Activated T-cell treated with anti-CD3 and anti-CD28 coated beads, Interleukin-2, amount 50 U/mL, for 4 hours (primary cell): ENCODE measurements at regions not wholly inside any gene's neighbourhood (a gene's known extent, or its start where the extent isn't known, plus 50 kb on each side); places are given as distances from the start of the nearest gene placed in this dataset.
"Not testable (repeated sequence)": the region's sequence is repeated elsewhere in the genome, so short reads cannot be mapped to it uniquely, and the experiment has no call there.

Source experiments
- ATAC-seq, 2 donors: fragments of 200-7000 bp; cut with Tn5 transposase; one replicate each; pipeline ENCODE4 v1.10.0; 2021
- DNase-seq: peaks from one replicate; pipeline ENCODE4 v3.0.0-alpha.2; 2020
- H3K27me3 Mint-ChIP-seq: one replicate; pipeline ENCODE4 v1.8.0; 2021; ENCODE audit warnings: low read depth, mixed read lengths
- H3K36me3 Mint-ChIP-seq: one replicate; pipeline ENCODE4 v1.8.0; 2022; ENCODE audit warnings: mixed read lengths; ENCODE audit not compliant: insufficient read depth
- H3K4me1 Mint-ChIP-seq: one replicate; pipeline ENCODE4 v1.8.0; 2021; ENCODE audit warnings: low read depth, mixed read lengths
- H3K4me3 Mint-ChIP-seq: one replicate; pipeline ENCODE4 v1.8.0; 2021; ENCODE audit warnings: mild to moderate bottlenecking, moderate library complexity, mixed read lengths
- H3K9me3 Mint-ChIP-seq: one replicate; pipeline ENCODE4 v1.8.0; 2021; ENCODE audit warnings: mixed read lengths

- not testable (repeated sequence) for H3K4me1 Mint-ChIP-seq, H3K9me3 Mint-ChIP-seq, H3K27me3 Mint-ChIP-seq, ATAC-seq, H3K36me3 Mint-ChIP-seq, DNase-seq, H3K4me3 Mint-ChIP-seq
Measured at GRCh38 chr9:97248252-97248651, 59.2 kb upstream of the CCDC180 start.

- no peaks in the 10 kb centered on the region for H3K9me3 Mint-ChIP-seq
Measured at GRCh38 chr9:97243606-97244005, 63.9 kb upstream of the CCDC180 start.

GRCh38 chr9:97241430-97241829 lies 66.0 kb upstream of the CCDC180 start:
- H3K36me3 Mint-ChIP-seq, DNase-seq, ATAC-seq, H3K27me3 Mint-ChIP-seq, H3K9me3 Mint-ChIP-seq, H3K4me3 Mint-ChIP-seq: not testable (repeated sequence)
- H3K4me1 Mint-ChIP-seq: peaks cover 20% of the 10 kb centered on the region

More at GRCh38 chr9:97243606-97244005, 63.9 kb upstream of the CCDC180 start:
- DNase-seq: no peak
- Mint-ChIP-seq H3K4me1 (peaks cover 15% of the 10 kb centered on the region), H3K4me3 (no peak overlapping the region), H3K36me3 (peaks cover 3% of the 10 kb centered on the region), H3K27me3 (no peaks in the 10 kb centered on the region)
- ATAC-seq: no peak

GRCh38 chr9:97237951-97238889 lies 69.2 kb upstream of the CCDC180 start:
- peaks cover 20% of the 10 kb centered on the region for H3K4me1 Mint-ChIP-seq
- H3K36me3 Mint-ChIP-seq: no peaks in the 10 kb centered on the region
- H3K4me3 Mint-ChIP-seq: peak overlapping the region; percentile 91
- ATAC-seq (peak; percentile 94 to 96), DNase-seq (peak; percentile 61)
- H3K27me3 Mint-ChIP-seq: no peaks in the 10 kb centered on the region
- H3K9me3 Mint-ChIP-seq: no peaks in the 10 kb centered on the region

- DNase-seq: no peak
- Mint-ChIP-seq H3K4me3 (peak overlapping the region; percentile 91), H3K27me3 (no peaks in the 10 kb centered on the region), H3K9me3 (no peaks in the 10 kb centered on the region), H3K4me1 (peaks cover 20% of the 10 kb centered on the region), H3K36me3 (peaks cover 3% of the 10 kb centered on the region)
- no peak for ATAC-seq
Measured at GRCh38 chr9:97237311-97237786, 70.1 kb upstream of the CCDC180 start.

GRCh38 chr9:97233009-97233400 lies 74.5 kb upstream of the CCDC180 start:
- not testable (repeated sequence) for H3K9me3 Mint-ChIP-seq, ATAC-seq, DNase-seq, H3K4me1 Mint-ChIP-seq, H3K36me3 Mint-ChIP-seq, H3K27me3 Mint-ChIP-seq, H3K4me3 Mint-ChIP-seq

- H3K4me1 Mint-ChIP-seq, ATAC-seq, H3K27me3 Mint-ChIP-seq, DNase-seq, H3K36me3 Mint-ChIP-seq, H3K4me3 Mint-ChIP-seq, H3K9me3 Mint-ChIP-seq: not testable (repeated sequence)
Measured at GRCh38 chr9:97232060-97233008, 75.1 kb upstream of the CCDC180 start.

- ATAC-seq, H3K36me3 Mint-ChIP-seq, DNase-seq, H3K9me3 Mint-ChIP-seq, H3K4me1 Mint-ChIP-seq: not testable (repeated sequence)
- peaks cover 39% of the 10 kb centered on the region for H3K27me3 Mint-ChIP-seq
- peak overlapping the region; percentile 37 for H3K4me3 Mint-ChIP-seq
Measured at GRCh38 chr9:97222393-97222792, 85.1 kb upstream of the CCDC180 start.

- peak; percentile 42 for DNase-seq
- Mint-ChIP-seq H3K27me3 (peaks cover 41% of the 10 kb centered on the region), H3K4me3 (peak overlapping the region; percentile 80)
- ATAC-seq: peak; percentile 89 to 91
- H3K36me3 Mint-ChIP-seq, H3K9me3 Mint-ChIP-seq, H3K4me1 Mint-ChIP-seq: not testable (repeated sequence)
Measured at GRCh38 chr9:97221478-97222355, 85.7 kb upstream of the CCDC180 start.

GRCh38 chr9:97220894-97221477 lies 86.5 kb upstream of the CCDC180 start:
- Mint-ChIP-seq H3K27me3 (peaks cover 41% of the 10 kb centered on the region), H3K4me1 (peaks cover 5% of the 10 kb centered on the region), H3K36me3 (no peaks in the 10 kb centered on the region), H3K4me3 (peak overlapping the region; percentile 80), H3K9me3 (no peaks in the 10 kb centered on the region)
- DNase-seq (no peak), ATAC-seq (peak; percentile 41 to 47)

- H3K36me3 Mint-ChIP-seq, ATAC-seq, H3K9me3 Mint-ChIP-seq, H3K4me1 Mint-ChIP-seq, DNase-seq: not testable (repeated sequence)
- peaks cover 41% of the 10 kb centered on the region for H3K27me3 Mint-ChIP-seq
- H3K4me3 Mint-ChIP-seq: peak overlapping the region; percentile 19
Measured at GRCh38 chr9:97220396-97220795, 87.1 kb upstream of the CCDC180 start.

- not testable (repeated sequence) for ATAC-seq
Measured at GRCh38 chr9:97219443-97220140, 87.9 kb upstream of the CCDC180 start.

GRCh38 chr9:97215127-97215526 lies 92.3 kb upstream of the CCDC180 start:
- H3K4me3 Mint-ChIP-seq, DNase-seq, H3K36me3 Mint-ChIP-seq, H3K4me1 Mint-ChIP-seq, H3K9me3 Mint-ChIP-seq, ATAC-seq: not testable (repeated sequence)
- peaks cover 14% of the 10 kb centered on the region for H3K27me3 Mint-ChIP-seq

More at GRCh38 chr9:97219443-97220140, 87.9 kb upstream of the CCDC180 start:
- not testable (repeated sequence) for H3K36me3 Mint-ChIP-seq, DNase-seq, H3K9me3 Mint-ChIP-seq, H3K4me1 Mint-ChIP-seq, H3K4me3 Mint-ChIP-seq
- H3K27me3 Mint-ChIP-seq: peaks cover 41% of the 10 kb centered on the region
